AG08395 (cell line): ENCODE measurements at regions not wholly inside any gene's neighbourhood (a gene's known extent, or its start where the extent isn't known, plus 50 kb on each side); places are given as distances from the start of the nearest gene placed in this dataset.
"Not testable (repeated sequence)": the region's sequence is repeated elsewhere in the genome, so short reads cannot be mapped to it uniquely, and the experiment has no call there.

Experiments used
- DNase-seq: peaks from one replicate; pipeline ENCODE4 v3.0.0; 2012; ENCODE audit warnings: mixed read lengths, low spot score

DNA sequence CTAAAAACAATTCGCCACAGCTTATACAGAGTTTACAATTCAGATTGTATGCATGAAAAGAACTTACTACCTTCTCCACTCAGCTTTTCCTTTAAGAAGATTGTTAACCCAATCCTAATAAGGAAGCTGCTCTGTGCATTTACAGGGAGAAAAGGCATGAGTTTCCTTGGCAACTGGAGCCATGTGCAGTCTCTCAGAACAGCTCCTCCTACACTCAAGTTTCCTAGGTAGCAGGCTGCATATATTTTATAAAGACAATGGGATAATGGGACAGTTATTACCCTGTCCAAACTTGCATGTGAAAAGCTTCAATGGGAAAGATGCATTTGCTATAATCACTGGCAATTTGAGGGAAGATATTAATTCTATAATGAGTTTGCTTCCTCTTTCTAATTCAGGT, 125.5 kb upstream of the TRPC4 start:
- DNase-seq, result no peak

DNA sequence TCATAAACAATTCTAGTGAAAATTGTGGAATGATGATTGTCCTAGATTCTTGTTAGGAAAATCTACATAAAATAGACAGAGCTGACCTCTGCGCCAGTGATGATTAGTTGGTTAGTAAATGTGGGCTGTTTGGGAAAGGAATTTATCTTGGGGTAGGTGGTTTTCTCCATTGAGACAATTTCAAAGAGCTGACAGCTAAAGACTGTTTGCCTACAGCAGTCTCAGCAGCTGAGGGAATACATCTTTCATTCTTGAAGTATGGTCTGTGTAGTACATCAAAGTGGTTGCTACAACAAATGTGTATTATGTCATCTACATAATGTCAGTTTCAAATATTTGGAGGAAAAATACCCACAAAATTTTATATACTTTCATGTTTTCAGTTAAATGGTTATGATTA, 117.2 kb upstream of the TRPC4 start:
- DNase-seq, result no peak

DNA sequence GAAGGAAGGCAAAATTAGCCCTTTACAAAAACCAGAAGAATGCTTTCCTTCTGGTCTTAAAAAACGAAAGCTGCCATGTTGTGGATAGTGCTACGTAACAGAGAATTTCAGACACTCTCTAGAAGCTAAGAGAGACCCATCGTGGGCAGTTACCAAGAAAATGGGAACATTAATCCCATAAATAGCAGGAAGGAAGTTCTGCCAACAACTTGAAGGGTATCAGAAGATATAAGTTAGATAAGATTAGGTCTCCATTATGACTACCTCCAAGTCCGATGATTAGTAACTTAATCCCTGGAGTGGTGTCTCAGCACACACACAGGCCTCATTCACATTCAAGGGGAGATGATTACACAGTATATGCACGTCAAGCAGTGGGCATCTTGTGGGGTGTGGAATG, 115.7 kb upstream of the TRPC4 start:
- no peak for DNase-seq

DNA sequence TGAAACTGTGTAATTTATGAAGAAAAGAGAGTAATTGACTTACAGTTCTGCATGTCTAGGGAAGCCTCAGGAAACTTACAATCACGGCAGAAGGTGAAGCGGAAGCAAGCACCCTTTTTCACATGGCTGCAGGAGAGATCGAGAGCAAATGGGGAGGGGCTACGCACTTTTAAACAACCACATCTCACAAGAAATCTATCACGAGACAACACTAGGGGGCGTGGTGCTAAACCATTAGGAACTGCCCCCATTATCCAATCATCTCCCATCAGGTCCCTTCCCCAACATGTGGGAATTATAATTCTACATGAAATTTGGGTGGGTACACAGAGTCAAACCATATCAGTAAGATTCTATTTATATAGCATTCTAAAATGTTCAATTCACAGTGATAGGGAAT, 114.8 kb upstream of the TRPC4 start:
- no peak for DNase-seq

DNA sequence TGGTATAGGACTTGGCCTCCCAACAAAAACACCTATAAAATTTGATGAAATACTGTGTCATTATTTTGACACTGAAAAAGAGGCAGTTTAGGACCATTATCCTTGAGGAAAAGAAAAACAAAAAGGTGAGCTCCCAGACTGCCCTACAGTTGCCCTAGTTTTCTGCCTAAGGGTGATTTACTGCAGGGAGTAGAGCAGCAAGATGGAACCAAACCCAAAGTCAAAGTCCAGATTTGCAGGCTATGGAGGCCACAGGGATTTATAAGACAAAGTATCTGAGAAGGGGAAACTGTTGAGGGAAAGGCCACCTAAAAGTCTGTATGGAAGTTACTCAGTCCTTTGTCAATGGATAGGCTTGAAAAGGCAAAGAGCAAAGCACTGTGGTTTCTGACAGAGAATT, 112.4 kb upstream of the TRPC4 start:
- DNase-seq, result no peak

DNA sequence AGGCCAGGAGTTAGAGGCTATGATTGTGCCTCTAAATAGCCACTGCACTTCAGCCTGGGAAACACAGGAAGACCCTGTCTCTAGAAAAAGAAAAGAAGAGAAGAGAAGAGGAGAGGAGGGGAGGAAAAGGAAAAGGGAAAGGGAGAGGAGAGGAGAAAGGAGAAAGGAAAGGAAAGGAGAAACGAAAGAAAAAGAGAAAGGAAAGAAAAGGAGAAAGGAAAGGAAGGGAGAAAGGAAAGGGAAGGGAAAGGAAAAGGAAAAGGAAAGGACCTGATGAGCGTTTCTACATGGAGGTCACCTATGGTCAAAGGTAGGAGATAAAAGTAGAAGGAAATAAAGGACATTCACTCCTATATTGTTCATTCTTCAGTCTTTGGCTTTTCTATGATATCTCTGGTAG, 109.1 kb upstream of the TRPC4 start:
- DNase-seq, result no peak

DNA sequence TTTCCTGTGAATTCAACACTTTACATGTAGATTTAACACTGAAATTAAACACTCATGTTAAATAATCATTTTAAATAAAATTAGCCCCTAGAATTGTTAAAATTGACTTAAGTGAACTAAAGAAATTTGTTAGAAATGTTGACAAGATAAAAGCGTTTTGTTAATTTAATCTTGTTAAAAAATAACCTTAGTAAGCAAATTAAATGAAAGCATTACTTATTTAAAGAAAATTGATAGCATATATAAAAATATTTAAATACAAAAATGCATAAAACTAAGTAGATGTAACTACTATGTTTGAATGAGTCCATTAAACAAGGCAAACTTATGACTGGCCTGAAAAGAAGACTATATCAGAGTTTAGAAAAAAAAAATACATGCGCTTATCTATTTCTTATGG, 99.0 kb upstream of the TRPC4 start:
- no peak for DNase-seq

DNA sequence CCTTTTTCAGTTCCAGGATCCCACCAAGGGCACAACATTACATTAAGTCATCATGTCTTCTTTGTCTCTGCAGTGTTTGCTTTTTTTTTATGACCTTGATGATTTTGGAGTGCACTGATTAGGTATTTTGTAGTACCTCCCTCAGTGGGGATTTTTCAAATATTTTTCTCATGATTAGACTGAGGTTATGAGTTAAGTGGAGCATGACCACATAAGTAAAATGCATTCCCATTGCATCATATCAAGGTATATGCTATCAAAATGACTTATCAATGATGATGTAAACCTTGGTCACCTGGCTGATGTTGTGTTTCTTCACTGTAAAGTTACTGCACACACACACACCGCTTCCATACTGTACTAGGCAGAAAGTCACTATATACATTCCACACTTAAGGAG, 96.7 kb upstream of the TRPC4 start:
- DNase-seq, result no peak

DNA sequence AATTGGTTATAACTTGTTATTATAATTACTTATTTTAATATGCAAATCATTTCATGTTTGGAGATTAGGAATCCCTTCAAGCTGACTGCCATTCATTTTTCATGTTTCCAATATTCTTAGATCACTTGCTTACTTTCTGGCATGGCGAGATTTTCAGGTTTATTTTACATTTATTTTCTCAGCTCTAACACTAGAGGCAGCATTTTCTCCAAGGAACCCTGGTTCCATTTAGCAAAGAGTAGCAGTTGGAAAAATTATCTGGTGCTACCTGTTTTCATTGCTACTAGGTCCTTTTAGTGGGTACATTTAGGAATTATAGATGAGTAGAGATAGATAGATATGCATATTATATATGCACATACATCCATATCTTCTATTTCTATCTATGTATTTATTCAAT, 90.9 kb upstream of the TRPC4 start:
- no peak for DNase-seq

DNA sequence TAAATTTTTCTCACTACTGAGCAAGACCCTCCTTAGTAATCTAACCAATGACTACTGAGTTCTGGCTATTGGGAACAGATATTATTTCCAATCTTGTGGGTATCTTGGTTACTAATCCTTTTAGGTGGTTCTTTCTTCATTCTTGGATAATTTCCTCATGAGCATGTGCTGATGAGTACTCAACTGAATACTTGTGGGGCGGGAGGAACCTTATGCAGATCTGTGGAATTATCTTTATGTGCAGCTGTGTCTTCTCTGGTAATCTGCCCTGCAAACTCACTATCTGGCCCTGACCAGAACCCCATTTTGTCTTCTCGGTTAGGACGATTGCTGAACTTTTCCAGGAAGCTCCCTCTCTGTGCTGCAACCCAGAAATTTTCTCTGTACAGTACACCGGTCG, 89.7 kb upstream of the TRPC4 start:
- no peak for DNase-seq

DNA sequence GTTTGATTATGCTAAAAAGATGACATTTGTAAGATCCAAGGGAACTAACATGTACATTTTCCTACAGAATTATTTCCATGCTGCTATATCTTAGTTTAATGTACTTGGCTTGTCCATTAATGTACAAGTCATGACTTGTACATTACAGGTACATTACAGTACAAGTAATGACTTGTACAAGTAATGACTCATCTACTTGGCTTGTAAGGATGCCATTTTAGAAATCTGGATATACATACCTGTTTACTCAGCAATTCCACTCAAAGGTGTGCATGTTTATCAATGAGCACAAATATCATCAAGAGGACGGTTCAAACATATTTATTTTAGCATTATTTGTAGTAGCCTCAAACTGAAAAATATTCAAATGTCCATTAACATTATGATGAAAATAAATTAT, 87.0 kb upstream of the TRPC4 start:
- DNase-seq, result no peak

DNA sequence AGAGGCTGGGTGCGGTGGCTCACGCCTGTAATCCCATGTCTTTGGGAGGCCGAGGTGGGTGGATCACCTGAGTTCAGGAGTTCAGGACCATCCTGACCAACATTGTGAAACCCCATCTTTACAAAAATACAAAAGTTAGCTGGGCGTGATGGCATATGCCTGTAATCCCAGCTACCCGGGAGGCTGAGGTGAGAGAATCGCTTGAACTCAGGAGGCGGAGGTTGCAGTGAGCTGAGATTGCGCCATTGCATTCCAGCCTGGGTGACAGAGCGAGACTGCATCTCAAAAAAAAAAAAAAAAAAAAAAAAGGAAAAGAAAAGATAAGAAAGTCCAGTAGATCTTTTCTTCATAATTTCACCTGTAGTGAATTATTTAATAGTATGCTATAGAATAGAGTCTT, 85.0 kb upstream of the TRPC4 start:
- DNase-seq, result not testable (repeated sequence)

DNA sequence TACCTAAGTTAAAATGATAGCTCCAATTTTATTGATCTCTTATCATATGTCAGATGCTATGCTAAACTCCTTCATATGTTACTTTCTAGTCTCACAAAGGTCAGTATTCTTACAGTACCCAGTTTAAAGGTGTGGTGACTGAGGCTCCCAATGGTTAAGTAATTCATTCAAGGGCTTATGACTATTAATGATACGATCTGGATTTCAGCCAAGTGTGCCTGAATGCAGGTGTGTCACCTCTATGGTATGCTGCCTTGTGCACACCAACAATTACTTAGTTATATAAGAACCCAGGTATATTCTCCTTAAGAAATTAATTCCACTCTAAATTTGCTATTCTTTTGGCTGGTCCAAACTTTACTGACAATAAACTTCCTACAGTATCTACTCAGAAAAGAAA, 84.6 kb upstream of the TRPC4 start:
- DNase-seq, result no peak

DNA sequence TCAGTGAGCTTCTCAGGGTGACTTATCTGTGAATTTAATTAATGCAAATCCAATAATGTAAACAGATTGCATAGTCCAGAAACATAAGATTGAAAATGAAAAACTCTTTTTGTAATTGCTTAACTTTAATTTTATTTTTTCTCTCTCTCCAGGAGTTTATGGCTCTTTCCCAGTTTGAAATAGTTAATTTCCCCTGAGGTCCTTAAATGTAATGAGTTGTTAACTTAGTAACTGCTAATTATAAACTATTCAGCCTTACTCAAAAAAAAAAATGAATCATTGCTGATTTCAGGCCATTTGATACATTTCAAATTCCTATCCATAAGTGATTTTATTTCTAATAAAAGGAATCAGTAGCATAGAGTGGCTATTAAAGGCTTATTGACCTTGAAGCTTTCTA, 84.1 kb upstream of the TRPC4 start:
- DNase-seq, result no peak

DNA sequence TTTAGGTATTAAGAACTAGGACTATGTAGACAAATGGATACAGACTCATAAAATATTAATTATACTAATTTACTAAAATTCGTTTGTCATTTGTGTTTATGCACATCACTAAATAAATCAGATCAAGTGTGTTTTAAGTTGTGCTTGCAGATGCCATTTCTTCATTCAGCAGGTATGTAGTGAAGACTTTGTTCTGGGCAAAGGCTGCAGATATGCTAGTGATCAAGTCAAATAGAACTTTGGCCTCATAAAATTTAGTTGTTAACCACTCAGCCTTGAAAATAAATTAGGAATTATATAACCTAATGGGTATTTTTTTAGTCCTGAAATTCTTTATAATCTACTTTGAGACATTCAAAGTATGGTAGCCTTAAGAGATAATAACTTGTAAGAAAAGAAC, 80.4 kb upstream of the TRPC4 start:
- DNase-seq, result no peak

DNA sequence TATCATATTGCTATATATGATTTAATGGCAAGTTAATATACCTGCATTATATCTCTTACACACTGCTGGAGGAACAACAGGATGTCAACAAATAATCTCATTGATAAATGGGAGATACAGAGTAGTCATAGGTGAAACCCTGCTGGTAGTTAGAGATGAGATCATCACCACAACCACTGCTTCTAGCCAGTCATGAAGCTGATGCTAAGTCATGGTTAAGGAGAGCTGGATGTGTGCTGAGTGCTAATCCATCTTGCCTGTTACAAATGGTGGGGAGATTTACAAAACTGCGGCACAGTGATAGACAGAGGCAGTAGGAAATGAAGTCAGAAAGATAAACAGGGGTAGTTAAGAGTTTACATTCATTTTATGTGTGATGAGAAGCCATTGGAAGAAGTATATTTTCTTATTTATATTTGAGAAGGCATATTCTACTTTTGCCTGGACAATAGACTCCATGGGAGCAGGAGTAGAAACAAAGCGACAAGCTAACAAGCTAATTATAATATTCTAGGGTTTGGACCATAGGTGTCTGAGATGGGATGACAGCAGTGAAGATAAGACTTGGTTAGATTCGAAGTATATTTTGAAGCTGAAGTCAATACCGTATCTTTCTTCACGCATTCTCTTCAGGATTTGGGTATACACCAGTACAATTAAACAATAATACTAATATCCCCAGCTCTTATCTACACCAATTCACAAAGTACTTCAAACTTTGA, 78.0 kb upstream of the TRPC4 start:
- DNase-seq, result no peak

DNA sequence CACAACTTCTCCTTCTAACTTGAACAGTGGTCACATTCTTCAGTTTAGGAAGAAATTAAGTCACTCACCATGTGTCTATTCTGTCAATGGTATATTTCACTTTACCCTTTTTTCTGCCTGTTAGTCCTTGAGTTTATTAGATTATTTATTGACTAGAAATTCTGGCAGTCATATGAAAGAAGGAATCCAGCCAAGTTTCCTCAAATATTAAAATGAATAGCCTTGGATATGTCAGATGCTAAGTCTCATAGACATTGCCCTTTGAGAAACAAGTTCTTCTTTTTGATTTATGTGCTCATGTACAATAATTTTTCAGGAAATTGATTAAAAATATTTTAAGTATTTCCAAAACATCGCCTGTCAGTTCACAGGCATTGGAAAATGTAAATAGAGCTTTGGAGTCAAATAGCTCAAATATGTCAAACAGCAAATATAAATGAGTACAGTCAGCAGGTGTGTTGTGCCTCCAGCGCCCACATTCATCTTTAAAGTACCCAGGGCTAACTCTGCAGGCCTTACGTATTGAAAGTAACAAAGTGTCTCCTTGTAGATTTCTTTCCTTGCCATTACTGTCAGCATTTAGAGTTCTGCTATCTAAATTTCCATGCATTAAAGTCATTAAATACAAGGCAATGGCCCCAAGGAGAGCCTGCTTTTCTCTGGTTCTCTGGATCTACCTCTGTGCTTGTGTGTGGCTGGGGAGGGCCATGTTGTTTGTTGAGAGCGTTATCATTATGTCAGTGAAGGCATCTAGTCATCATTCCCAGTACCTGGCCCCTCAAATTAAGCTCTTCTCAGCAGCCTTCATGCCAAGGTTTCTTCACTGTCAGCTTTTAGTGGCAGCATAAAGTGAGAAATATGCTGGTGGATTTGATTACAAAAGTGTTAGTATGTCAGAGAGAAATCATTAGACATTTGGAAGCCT, 76.3 kb upstream of the TRPC4 start:
- DNase-seq, result no peak

DNA sequence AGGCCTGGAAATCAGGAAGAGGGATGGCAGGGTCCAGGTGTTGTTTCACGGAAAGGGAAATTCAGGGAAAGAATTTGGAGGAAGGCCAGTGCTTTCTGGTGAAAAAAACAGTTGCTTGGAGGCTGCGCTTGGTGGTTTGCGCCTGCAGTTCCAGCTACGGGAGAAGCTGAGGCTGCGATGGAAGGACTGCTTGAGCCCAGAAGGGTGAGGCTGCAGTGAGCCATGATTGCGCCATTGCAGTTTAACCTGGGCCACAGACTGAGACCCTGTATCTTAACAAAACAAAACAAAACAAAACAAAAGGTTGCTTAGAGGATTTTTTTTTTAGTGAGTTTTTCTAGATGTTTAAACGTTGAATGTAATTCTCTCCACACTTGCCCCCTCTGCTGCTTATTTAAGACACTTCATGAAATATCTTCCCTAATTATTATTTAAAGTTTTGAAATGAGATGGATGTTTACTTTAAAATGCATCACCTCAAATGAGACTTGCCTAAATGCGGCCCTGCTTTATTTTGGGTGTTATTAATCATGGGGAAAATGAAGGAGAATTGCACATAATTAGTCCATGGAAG, 75.4 kb upstream of the TRPC4 start:
- no peak for DNase-seq

DNA sequence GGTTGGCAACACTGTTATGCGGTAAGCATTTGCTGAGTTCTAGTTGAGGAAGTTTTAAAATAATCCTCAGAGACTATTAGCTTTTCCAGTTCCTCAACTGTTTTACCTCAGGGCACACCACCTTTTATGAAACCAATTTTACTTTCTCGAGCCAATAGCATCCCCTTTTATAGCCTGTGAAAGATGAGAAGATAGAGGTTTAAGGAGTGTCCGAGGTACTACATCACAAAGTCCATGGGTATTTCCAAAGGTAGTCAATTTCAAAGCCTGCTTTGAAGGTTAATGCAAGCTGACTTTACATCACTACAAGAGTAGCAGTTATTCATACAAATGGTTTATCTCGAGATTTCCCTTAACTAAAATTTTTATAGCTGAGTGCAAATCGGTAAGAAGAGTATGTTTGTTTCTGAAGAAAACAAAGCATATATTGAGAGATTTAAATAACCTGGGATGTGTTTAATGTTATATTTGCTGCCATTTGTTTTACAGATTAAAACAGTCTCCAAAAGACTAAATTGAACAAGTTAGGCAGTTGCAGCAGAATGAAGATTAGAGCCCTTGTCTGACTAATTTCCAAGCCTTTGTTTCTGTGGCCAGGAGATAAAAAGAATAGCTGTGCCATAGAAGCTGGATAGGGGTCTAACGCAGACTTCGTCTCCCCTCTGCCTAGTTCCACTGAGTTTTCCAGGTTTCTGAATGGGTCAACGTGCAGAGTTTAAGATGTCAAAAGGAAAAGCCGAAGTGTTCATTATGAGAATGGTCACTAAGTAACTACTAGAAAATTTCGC, 74.7 kb upstream of the TRPC4 start:
- no peak for DNase-seq

DNA sequence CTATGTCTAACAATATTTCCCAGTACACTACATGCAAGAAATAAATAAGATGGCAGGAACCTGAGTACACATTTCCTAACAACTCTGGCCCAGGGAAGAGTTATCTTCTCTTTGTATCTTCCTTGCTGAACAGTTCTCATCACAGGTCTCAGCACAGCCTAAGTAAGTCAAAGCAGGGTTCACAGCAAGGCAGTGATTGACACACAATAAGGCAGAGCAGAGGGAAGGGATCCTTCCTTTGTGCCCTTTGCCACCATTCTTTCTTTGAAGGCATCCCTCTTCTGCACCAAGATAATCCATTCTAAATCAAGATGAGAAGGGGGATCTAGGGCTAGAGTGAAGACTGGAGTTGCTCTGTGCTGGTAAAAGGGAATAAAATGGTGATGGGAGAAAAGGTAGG, 73.4 kb upstream of the TRPC4 start:
- no peak for DNase-seq

DNA sequence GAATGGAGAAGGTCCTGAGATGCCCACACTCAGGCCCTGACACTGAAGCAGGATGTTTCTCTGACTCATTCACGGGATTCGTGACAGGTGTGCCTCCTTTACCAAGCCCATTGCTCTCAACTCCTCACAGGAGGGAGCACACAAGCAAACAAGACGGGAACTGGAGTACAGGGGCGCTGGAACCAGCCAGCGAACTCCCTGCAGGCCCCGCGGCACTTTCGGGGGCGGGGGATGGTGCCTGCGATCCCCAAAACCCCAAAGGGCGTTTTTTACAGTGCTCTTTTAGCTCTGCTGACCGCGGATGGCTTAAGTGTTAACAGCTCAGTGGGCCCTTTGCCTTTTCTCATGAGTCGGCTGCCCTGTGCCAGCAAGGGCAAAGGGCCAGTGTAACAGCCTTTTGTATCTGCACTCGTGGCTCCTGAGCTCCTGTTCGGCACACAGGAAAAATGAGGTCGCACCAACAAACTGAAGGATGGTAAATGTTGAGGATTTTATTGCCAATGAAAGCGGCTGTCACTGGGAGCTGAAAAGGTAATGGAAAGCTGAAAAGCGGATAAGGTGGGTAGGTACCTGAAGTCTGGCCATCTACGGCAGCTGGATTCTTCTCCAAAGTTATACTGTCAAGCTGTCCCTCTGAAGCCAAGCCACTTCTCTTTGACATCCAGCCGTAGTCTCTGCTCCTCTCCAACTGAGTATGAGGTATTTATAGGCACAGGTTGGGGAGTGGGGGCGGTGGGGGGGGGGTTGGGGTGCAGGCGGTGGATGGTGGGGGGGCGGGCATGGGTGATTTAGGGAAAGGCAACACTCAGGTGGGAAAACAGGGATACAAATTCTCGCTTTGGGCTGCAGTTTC, 65.0 kb upstream of the TRPC4 start:
- DNase-seq, result no peak

DNA sequence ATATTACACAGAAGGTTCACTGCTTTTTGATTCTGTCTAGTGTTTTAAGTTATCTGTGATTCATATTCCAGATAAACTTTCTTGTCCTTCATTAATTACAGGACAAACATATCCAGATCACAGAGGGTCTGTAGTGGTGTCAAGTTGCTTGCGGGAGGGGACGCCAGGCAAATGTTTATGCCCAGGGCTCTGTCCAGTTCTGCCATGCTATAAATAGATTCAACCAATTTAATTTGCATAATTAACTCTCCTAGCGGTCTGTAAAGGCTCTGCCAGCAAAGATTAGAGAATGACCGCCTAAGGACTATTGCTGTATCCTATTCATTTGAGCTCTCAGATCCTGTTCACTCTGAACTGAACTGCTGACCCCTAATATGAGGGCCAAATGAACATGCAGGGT, 59.7 kb upstream of the TRPC4 start:
- no peak for DNase-seq
